Activated B cell treated with CpG ODN at 0.5 μM for 24 hours (primary cell): ENCODE measurements at regions not wholly inside any gene's neighbourhood (a gene's known extent, or its start where the extent isn't known, plus 50 kb on each side); places are given as distances from the start of the nearest gene placed in this dataset.

ENCODE experiments used
- ATAC-seq: fragments of 200-7000 bp; cut with Tn5 transposase; one replicate; pipeline ENCODE4 v1.10.0; 2021; ENCODE audit warnings: low read depth, mild to moderate bottlenecking, moderate library complexity
- CTCF ChIA-PET: fragments of 350-600 bp; sonication (Branson Sonifier 250); formaldehyde crosslinking; loops from one replicate; lab custom pipeline; 2021; ENCODE audit warnings: antibody characterized with exemption; lab: Charles Lee
- POLR2A ChIA-PET: fragments of 350-600 bp; sonication (Branson Sonifier 250); formaldehyde crosslinking; loops from one replicate; lab custom pipeline; 2021; ENCODE audit warnings: antibody characterized with exemption; lab: Charles Lee
- DNase-seq: peaks from one replicate; pipeline ENCODE4 v3.0.0; 2022
- H3K27ac Mint-ChIP-seq: one replicate; pipeline ENCODE4 v1.8.0; 2020; ENCODE audit warnings: mixed read lengths
- H3K27me3 Mint-ChIP-seq: one replicate; pipeline ENCODE4 v1.8.0; 2021; ENCODE audit warnings: mixed read lengths
- H3K36me3 Mint-ChIP-seq: one replicate; pipeline ENCODE4 v1.8.0; 2021; ENCODE audit warnings: low read depth, mixed read lengths
- H3K4me1 Mint-ChIP-seq: one replicate; pipeline ENCODE4 v1.8.0; 2021; ENCODE audit warnings: mixed read lengths
- H3K4me3 Mint-ChIP-seq: one replicate; pipeline ENCODE4 v1.8.0; 2020; ENCODE audit warnings: mild to moderate bottlenecking, mixed read lengths
- H3K9me3 Mint-ChIP-seq: one replicate; pipeline ENCODE4 v1.8.0; 2020; ENCODE audit warnings: mixed read lengths
- CTCF ChIP-seq: fragments of 200-600 bp; IDR thresholded peaks from one replicate; pipeline ENCODE4 v1.8.0; 2022; ENCODE audit warnings: antibody characterized with exemption, mild to moderate bottlenecking
- intact Hi-C: fragments of 100-400 bp; cut with micrococcal nuclease; formaldehyde crosslinking; loops from one replicate; pipeline ENCODE4 v1.15.1; 2024

- intact Hi-C loops: no loop called here
- ATAC-seq (no peak), DNase-seq (no peak)
- POLR2A ChIA-PET: no interaction called here
- no peak overlapping the region for H3K4me3 Mint-ChIP-seq
- no peak overlapping the region for H3K27ac Mint-ChIP-seq
- TF ChIP-seq CTCF: no peak
- H3K4me1 Mint-ChIP-seq: no peaks in the 10 kb centered on the region
- CTCF ChIA-PET: no interaction called here
- H3K27me3 Mint-ChIP-seq: no peaks in the 10 kb centered on the region
- peaks cover 6% of the 10 kb centered on the region for H3K9me3 Mint-ChIP-seq
- no peaks in the 10 kb centered on the region for H3K36me3 Mint-ChIP-seq
Observed at GRCh38 chr13:33970746-33971561, 153.0 kb downstream of the RFC3 start.

DNA sequence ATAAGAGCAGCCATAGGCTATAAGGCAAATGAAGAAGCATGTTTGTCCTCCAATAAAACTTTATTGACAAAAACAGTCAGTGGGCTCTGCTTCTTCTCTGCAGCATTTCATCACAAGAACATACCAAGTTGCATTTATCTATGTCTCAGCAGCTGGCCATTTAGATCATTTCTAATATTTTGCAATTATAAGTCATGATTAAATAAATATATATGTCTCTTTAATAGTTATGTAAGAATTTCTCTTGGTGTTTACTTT is 153.5 kb downstream of the RFC3 start:
- H3K27ac Mint-ChIP-seq: no peak overlapping the region
- H3K4me1 Mint-ChIP-seq: no peaks in the 10 kb centered on the region
- no peak for TF ChIP-seq CTCF
- no peaks in the 10 kb centered on the region for H3K27me3 Mint-ChIP-seq
- DNase-seq (no peak), ATAC-seq (no peak)
- peaks cover 6% of the 10 kb centered on the region for H3K9me3 Mint-ChIP-seq
- POLR2A ChIA-PET: no interaction called here
- no peak overlapping the region for H3K4me3 Mint-ChIP-seq
- H3K36me3 Mint-ChIP-seq: no peaks in the 10 kb centered on the region
- CTCF ChIA-PET: no interaction called here
- intact Hi-C loops: no loop called here

DNA sequence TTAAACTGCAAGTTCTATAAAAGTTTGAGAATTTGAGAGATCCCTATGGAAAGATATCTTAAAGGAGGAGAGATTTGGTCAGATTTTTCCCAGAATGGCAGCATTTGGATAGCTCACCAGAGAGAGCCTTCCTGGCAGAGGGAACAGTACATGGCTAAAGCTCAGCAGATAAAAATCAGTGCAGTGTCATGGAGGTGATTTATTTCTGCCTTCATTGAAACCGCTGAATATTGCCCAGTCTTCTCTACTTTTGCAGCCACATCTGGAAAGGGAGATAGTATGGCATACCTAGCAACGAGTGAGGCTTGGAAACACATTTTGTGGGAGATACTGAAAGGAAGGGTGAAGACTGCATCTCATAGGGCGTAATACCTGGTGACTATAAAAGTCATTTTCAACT is 155.2 kb downstream of the RFC3 start:
- POLR2A ChIA-PET: no interaction called here
- TF ChIP-seq CTCF: no peak
- no peak for DNase-seq
- H3K9me3 Mint-ChIP-seq: peaks cover 6% of the 10 kb centered on the region
- no peak overlapping the region for H3K4me3 Mint-ChIP-seq
- CTCF ChIA-PET: no interaction called here
- H3K27ac Mint-ChIP-seq: no peak overlapping the region
- no peaks in the 10 kb centered on the region for H3K4me1 Mint-ChIP-seq
- no peak for ATAC-seq
- no peaks in the 10 kb centered on the region for H3K27me3 Mint-ChIP-seq
- H3K36me3 Mint-ChIP-seq: no peaks in the 10 kb centered on the region
- intact Hi-C loops: no loop called here

- POLR2A ChIA-PET: no interaction called here
- Mint-ChIP-seq H3K4me3 (no peak overlapping the region), H3K4me1 (no peaks in the 10 kb centered on the region), H3K9me3 (no peaks in the 10 kb centered on the region), H3K27ac (no peak overlapping the region), H3K36me3 (no peaks in the 10 kb centered on the region), H3K27me3 (no peaks in the 10 kb centered on the region)
- no peak for TF ChIP-seq CTCF
- ATAC-seq (no peak), DNase-seq (no peak)
- intact Hi-C loops: no loop called here
- CTCF ChIA-PET: no interaction called here
Observed at GRCh38 chr13:33976965-33977364, 159.0 kb downstream of the RFC3 start.

DNA sequence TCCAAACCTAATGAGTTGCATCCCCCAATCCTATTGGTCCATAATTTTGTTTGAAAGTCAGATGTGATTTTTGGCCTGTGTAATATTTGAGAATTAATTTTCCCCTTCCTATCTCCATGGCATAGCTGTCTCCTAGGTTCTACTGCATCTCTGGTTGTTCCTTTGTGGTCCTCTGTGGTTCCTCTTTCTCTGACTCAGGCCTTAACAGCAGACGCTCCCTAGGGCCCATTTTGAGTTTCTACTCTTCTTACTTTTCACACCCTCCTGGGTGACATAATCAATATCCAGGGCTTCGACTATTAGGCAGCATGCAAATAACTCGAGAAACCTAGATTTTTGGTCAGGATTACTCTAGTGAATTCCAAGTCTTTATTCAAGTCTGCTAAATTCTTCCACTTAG is 160.7 kb downstream of the RFC3 start:
- intact Hi-C loops: no loop called here
- no peak for ATAC-seq
- no peaks in the 10 kb centered on the region for H3K4me1 Mint-ChIP-seq
- H3K36me3 Mint-ChIP-seq: no peaks in the 10 kb centered on the region
- POLR2A ChIA-PET: no interaction called here
- no peak overlapping the region for H3K27ac Mint-ChIP-seq
- no peaks in the 10 kb centered on the region for H3K9me3 Mint-ChIP-seq
- DNase-seq: no peak
- no peak for TF ChIP-seq CTCF
- CTCF ChIA-PET: no interaction called here
- no peak overlapping the region for H3K4me3 Mint-ChIP-seq
- no peaks in the 10 kb centered on the region for H3K27me3 Mint-ChIP-seq
